GM19397 (cell line): ENCODE measurements at regions not wholly inside any gene's neighbourhood (a gene's known extent, or its start where the extent isn't known, plus 50 kb on each side); places are given as distances from the start of the nearest gene placed in this dataset.
"Not testable (repeated sequence)": the region's sequence is repeated elsewhere in the genome, so short reads cannot be mapped to it uniquely, and the experiment has no call there.

Source experiments
- ATAC-seq: cut with Tn5 transposase; IDR thresholded peaks from one replicate; pipeline ENCODE4 v1.9.1; 2021; ENCODE audit warnings: mild to moderate bottlenecking, moderate library complexity; ENCODE audit not compliant: unreplicated experiment

GRCh38 chr11:90732486-90732885 is 509.6 kb upstream of the CHORDC1 start:
- no peak for ATAC-seq

- no peak for ATAC-seq
Measured at GRCh38 chr11:90723475-90723874, 500.6 kb upstream of the CHORDC1 start.

GRCh38 chr11:90722552-90723190 is 499.8 kb upstream of the CHORDC1 start:
- ATAC-seq: no peak

GRCh38 chr11:90717522-90717921 is 494.7 kb upstream of the CHORDC1 start:
- no peak for ATAC-seq

- ATAC-seq: no peak
Measured at GRCh38 chr11:90705661-90706060, 482.8 kb upstream of the CHORDC1 start.

GRCh38 chr11:90704510-90704909 is 481.7 kb upstream of the CHORDC1 start:
- ATAC-seq: no peak

GRCh38 chr11:90701716-90702115 is 478.9 kb upstream of the CHORDC1 start:
- no peak for ATAC-seq

GRCh38 chr11:90700789-90701439 is 478.1 kb upstream of the CHORDC1 start:
- no peak for ATAC-seq

- no peak for ATAC-seq
Measured at GRCh38 chr11:90699791-90700400, 477.0 kb upstream of the CHORDC1 start.

GRCh38 chr11:90698238-90698637 is 475.4 kb upstream of the CHORDC1 start:
- no peak for ATAC-seq

- ATAC-seq: not testable (repeated sequence)
Measured at GRCh38 chr11:90675496-90675895, 452.6 kb upstream of the CHORDC1 start.

GRCh38 chr11:90669094-90669493 is 446.2 kb upstream of the CHORDC1 start:
- no peak for ATAC-seq

GRCh38 chr11:90668502-90668901 is 445.7 kb upstream of the CHORDC1 start:
- no peak for ATAC-seq

GRCh38 chr11:90661233-90661632 is 438.4 kb upstream of the CHORDC1 start:
- ATAC-seq: peak; percentile 72

GRCh38 chr11:90656171-90656570 is 433.3 kb upstream of the CHORDC1 start:
- ATAC-seq: no peak

GRCh38 chr11:90650153-90650552 is 427.3 kb upstream of the CHORDC1 start:
- no peak for ATAC-seq

GRCh38 chr11:90646706-90647105 is 423.9 kb upstream of the CHORDC1 start:
- no peak for ATAC-seq

- ATAC-seq: no peak
Measured at GRCh38 chr11:90646266-90646665, 423.4 kb upstream of the CHORDC1 start.

- ATAC-seq: no peak
Measured at GRCh38 chr11:90639461-90639993, 416.7 kb upstream of the CHORDC1 start.

GRCh38 chr11:90635886-90636285 is 413.0 kb upstream of the CHORDC1 start:
- ATAC-seq: no peak

- ATAC-seq: no peak
Measured at GRCh38 chr11:90635151-90635550, 412.3 kb upstream of the CHORDC1 start.

- ATAC-seq: no peak
Measured at GRCh38 chr11:90630176-90630575, 407.3 kb upstream of the CHORDC1 start.
